Gastroesophageal sphincter (tissue), 4 donors: ENCODE measurements at regions not wholly inside any gene's neighbourhood (a gene's known extent, or its start where the extent isn't known, plus 50 kb on each side); places are given as distances from the start of the nearest gene placed in this dataset.

Experiments used
- ATAC-seq: fragments of 150-250 bp; one replicate; pipeline ENCODE4 v1.9.1; 2016; ENCODE audit warnings: mild to moderate bottlenecking, moderate library complexity
- H3K27ac ChIP-seq, 4 donors: fragments of 200-600 bp; sonication (generic) in 3 of 4; 1 replicate in 3 of 4; 2 replicates in 1 of 4; pipeline ENCODE4 v1.5.1; 2016 to 2019
- H3K27me3 ChIP-seq: fragments of 200-600 bp; sonication (generic); one replicate; pipeline ENCODE4 v1.5.1; 2019
- H3K36me3 ChIP-seq, 2 donors: fragments of 200-600 bp; sonication (generic); one replicate each; pipeline ENCODE4 v1.5.1; 2019; ENCODE audit warnings: control low read depth in 1 of 2
- H3K4me1 ChIP-seq, 3 donors: fragments of 200-600 bp; sonication (generic); 1 replicate in 2 of 3; 2 replicates in 1 of 3; pipeline ENCODE4 v1.5.1; 2016 to 2019; ENCODE audit warnings: control low read depth in 2 of 3
- H3K4me3 ChIP-seq, 2 donors: fragments of 200-600 bp; sonication (generic); one replicate each; pipeline ENCODE4 v1.5.1; 2019; ENCODE audit warnings: mild to moderate bottlenecking in 1 of 2, moderate library complexity in 1 of 2
- H3K9me3 ChIP-seq, 3 donors: fragments of 200-600 bp; sonication (generic); one replicate each; pipeline ENCODE4 v1.5.1; 2017 to 2019; ENCODE audit warnings: control low read depth in 2 of 3
- EP300 ChIP-seq: sonication (generic); formaldehyde crosslinking; IDR thresholded peaks from one replicate; pipeline ENCODE4 v1.6.1; 2017; ENCODE audit warnings: antibody characterized with exemption, mild to moderate bottlenecking
- POLR2A ChIP-seq, 2 donors: fragments of 450-650 bp; IDR thresholded peaks; one replicate each; pipeline ENCODE4 v1.6.1; 2017; ENCODE audit warnings: antibody characterized with exemption in 2 of 2, mild to moderate bottlenecking in 2 of 2, moderate library complexity in 1 of 2
- POLR2AphosphoS5 ChIP-seq: sonication (generic); formaldehyde crosslinking; IDR thresholded peaks from one replicate; pipeline ENCODE4 v1.6.1; 2017; ENCODE audit warnings: antibody characterized with exemption
- WGBS, 2 donors: methylation state at CpG; one replicate each; pipeline ENCODE4 v1.1.5; 2018; ENCODE audit warnings: low coverage in 1 of 2; 5-methylcytosine and 5-hydroxymethylcytosine counted together
- TF ChIP-seq, protein P1 (sequence below), 4 experiments: fragments of 200-600 bp in 2 of 4; fragments of 450-650 bp in 2 of 4; sonication (generic) in 1 of 4; IDR thresholded peaks; one replicate each; pipeline ENCODE4 v1.5.1; 2017 to 2019; ENCODE audit warnings: antibody characterized with exemption in 4 of 4, mild to moderate bottlenecking in 2 of 4, moderate library complexity in 2 of 4

DNA sequence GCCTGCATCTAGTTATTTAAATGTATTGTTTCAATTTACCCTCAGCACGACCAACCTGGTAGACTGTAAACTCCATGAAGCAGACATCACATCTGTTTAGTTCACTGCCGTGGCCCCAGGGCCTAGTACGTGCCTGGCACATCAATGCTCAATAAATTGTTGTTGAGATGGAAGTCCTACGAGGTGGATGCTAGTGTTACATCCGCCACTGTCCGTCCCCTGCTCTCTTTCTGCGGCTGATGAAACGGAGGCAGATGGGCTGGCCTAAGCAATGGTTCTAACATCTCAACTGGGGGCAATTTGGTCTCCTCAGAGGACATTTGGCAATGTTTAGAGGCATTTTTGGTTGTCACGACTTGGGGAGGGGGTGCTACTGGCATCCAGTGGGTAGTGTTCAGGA lies 121.4 kb upstream of the IGSF21 start:
- Histone ChIP-seq H3K27me3 (peaks cover 71% of the 10 kb centered on the region), H3K4me1 (no peaks in the 10 kb centered on the region), H3K27ac (no peak overlapping the region), H3K36me3 (no peaks in the 10 kb centered on the region), H3K4me3 (no peak overlapping the region), H3K9me3 (peaks cover 0 to 19% (median 0%) of the 10 kb centered on the region in 3 donors)
- TF ChIP-seq, protein P1, sequence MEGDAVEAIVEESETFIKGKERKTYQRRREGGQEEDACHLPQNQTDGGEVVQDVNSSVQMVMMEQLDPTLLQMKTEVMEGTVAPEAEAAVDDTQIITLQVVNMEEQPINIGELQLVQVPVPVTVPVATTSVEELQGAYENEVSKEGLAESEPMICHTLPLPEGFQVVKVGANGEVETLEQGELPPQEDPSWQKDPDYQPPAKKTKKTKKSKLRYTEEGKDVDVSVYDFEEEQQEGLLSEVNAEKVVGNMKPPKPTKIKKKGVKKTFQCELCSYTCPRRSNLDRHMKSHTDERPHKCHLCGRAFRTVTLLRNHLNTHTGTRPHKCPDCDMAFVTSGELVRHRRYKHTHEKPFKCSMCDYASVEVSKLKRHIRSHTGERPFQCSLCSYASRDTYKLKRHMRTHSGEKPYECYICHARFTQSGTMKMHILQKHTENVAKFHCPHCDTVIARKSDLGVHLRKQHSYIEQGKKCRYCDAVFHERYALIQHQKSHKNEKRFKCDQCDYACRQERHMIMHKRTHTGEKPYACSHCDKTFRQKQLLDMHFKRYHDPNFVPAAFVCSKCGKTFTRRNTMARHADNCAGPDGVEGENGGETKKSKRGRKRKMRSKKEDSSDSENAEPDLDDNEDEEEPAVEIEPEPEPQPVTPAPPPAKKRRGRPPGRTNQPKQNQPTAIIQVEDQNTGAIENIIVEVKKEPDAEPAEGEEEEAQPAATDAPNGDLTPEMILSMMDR (IDR thresholded peaks at IDR 0.05), result no peak
- TF ChIP-seq POLR2AphosphoS5, result no peak
- no peak for TF ChIP-seq EP300
- no peak for TF ChIP-seq POLR2A (IDR thresholded peaks at IDR 0.05)
- 60 to 69% methylated on average over 1 to 5 of the region's 9 CpGs for WGBS, 2 donors
- no peak for ATAC-seq

DNA sequence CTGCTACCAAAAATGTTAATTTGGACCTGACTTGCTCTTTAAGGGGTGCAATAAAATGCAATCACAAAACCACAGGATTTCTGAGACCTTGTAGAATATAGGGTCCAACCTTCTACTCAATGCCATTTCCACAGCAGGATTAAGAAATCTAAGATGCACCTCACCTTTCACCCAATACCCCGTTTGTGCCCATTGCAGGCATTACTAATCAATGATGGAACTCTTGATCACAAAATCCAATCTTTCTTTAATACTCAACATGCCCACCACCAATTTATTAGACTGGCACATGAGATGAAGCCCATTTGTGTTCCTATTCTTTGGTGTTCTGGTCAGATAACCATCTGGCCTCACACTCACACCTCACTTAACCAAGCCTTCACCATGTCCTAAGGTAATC lies 117.2 kb upstream of the IGSF21 start:
- Histone ChIP-seq H3K27me3 (peaks cover 51% of the 10 kb centered on the region), H3K4me1 (no peaks in the 10 kb centered on the region), H3K9me3 (peaks cover 0 to 15% (median 0%) of the 10 kb centered on the region in 3 donors), H3K27ac (no peak overlapping the region), H3K4me3 (no peak overlapping the region), H3K36me3 (no peaks in the 10 kb centered on the region)
- TF ChIP-seq, protein P1 (IDR thresholded peaks at IDR 0.05), result no peak
- TF ChIP-seq POLR2AphosphoS5, result no peak
- no peak for TF ChIP-seq EP300
- TF ChIP-seq POLR2A (IDR thresholded peaks at IDR 0.05), result no peak
- 40 to 45% methylated on average over 1 of the region's 1 CpG for WGBS, 2 donors
- ATAC-seq, result no peak

DNA sequence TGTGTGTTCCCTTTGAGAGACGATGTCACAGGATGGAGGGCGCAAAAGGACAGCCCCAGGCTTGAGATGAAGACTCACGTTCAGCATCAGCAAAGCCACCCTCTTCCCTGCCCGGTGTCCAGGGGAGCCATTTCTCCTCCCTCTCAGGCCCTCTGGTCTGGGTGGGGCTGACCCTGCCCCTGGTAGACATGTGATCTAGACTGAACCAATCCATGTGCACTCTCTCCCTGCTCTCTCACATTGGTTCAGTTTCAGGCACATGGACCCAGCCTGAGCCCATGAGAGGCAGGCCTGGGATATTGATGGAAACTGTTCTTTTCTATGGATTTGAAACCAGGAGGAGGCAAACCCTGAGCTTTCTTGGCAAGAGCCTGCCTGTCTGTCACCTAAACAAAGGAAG lies 115.6 kb upstream of the IGSF21 start:
- Histone ChIP-seq H3K27me3 (peaks cover 52% of the 10 kb centered on the region), H3K4me1 (no peaks in the 10 kb centered on the region), H3K27ac (no peak overlapping the region), H3K4me3 (no peak overlapping the region), H3K36me3 (no peaks in the 10 kb centered on the region), H3K9me3 (no peaks in the 10 kb centered on the region)
- WGBS, 2 donors, result no CpG with 5 or more reads among the region's 4 CpGs
- no peak for TF ChIP-seq POLR2AphosphoS5
- no peak for TF ChIP-seq POLR2A (IDR thresholded peaks at IDR 0.05)
- TF ChIP-seq, protein P1 (IDR thresholded peaks at IDR 0.05), result no peak
- no peak for TF ChIP-seq EP300
- ATAC-seq, result no peak

DNA sequence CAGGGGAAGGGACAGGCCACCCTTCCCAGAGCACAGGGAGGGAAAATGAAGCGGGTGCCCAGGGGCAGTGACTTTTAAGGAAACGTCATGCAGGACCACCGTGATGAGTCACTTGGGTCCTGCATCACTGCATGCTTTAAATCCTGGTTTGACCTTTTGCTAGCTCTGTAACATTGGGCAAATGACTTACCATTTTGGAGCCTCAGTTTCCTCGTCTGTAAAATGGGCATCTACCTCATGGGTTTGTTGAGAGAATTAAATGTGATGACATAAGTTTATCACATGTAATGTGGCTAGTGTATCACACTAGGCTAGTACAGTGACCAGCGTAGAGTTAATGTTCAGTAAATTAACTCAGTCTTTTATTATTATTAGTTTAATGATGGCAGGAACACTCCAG lies 114.8 kb upstream of the IGSF21 start:
- Histone ChIP-seq H3K9me3 (no peaks in the 10 kb centered on the region), H3K27ac (no peak overlapping the region), H3K36me3 (no peaks in the 10 kb centered on the region), H3K27me3 (peaks cover 54% of the 10 kb centered on the region), H3K4me3 (no peak overlapping the region), H3K4me1 (no peaks in the 10 kb centered on the region)
- 79 to 80% methylated on average over 4 to 5 of the region's 5 CpGs for WGBS, 2 donors
- TF ChIP-seq, protein P1 (IDR thresholded peaks at IDR 0.05), result no peak
- no peak for TF ChIP-seq POLR2A (IDR thresholded peaks at IDR 0.05)
- TF ChIP-seq EP300, result no peak
- no peak for TF ChIP-seq POLR2AphosphoS5
- no peak for ATAC-seq

DNA sequence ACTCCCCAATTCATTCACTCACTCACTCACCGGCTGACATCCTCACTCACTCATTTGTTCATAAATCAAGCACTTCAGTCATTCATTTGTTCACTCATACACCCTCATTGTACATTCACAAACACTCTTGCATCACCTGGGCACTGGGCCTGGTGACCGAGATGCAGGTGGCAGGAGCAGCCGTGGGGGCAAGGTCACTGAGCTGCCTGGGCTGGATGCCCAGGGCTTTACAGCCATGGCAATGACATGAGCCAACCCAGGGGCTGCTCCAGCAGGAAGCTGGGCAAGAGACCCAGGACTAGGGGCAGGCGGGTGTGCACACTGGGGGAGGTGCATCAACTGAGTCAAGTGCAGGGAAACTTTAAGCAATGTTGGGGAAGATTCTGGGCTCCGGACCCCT lies 113.6 kb upstream of the IGSF21 start:
- WGBS, 2 donors, result 62 to 83% methylated on average over 3 to 4 of the region's 5 CpGs
- Histone ChIP-seq H3K4me1 (no peaks in the 10 kb centered on the region), H3K9me3 (no peaks in the 10 kb centered on the region), H3K27me3 (peaks cover 60% of the 10 kb centered on the region), H3K4me3 (no peak overlapping the region), H3K36me3 (no peaks in the 10 kb centered on the region), H3K27ac (no peak overlapping the region)
- no peak for ATAC-seq
- no peak for TF ChIP-seq POLR2AphosphoS5
- no peak for TF ChIP-seq POLR2A (IDR thresholded peaks at IDR 0.05)
- no peak for TF ChIP-seq EP300
- TF ChIP-seq, protein P1 (IDR thresholded peaks at IDR 0.05), result no peak
